COLO668 (cell line): ENCODE measurements at regions not wholly inside any gene's neighbourhood (a gene's known extent, or its start where the extent isn't known, plus 50 kb on each side); places are given as distances from the start of the nearest gene placed in this dataset.
"Not testable (repeated sequence)": the region's sequence is repeated elsewhere in the genome, so short reads cannot be mapped to it uniquely, and the experiment has no call there.

Experiments
- DNase-seq: peaks from one replicate; lab custom pipeline; 2025; ENCODE audit not compliant: unreplicated experiment; lab: John Stamatoyannopoulos, UW

- no peak for DNase-seq
Measured at GRCh38 chr2:146579147-146579930, 1265.5 kb upstream of the ACVR2A start.

DNA sequence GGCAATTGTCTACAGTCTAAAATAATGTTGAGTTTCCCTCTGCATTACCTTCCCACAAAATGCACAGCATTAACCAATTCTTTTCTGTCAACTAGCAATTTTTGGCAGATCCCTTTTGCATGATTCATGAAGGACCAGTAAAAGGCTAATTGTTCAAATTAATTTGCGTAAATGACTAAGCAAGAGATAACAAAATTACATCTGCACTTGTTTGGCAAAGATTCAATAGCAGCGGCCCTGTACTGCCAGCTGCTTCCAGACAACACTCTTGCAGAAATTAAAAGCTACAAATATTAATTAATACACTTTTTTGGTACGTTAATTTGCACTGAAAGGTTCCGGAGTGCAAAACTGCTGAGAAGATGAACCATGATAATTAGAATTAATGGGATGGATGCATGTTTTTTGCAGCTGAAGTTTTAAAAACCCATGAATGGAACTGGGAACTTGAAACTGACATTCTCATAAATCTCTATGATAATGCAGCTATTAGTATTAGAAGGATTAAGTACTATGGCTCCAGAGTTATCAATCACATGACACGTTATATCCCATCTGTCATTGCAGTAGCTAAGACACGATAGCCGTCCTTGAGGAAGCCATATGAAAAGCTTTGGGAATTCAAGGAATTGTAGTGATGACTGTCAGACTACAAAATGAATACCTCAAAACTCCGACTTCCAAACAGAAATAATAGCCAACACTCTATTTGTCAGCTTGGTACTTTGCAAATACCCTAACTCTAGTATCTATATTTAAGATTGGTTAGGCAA, 1268.3 kb upstream of the ACVR2A start:
- no peak for DNase-seq

- no peak for DNase-seq
Measured at GRCh38 chr2:146572598-146572997, 1272.2 kb upstream of the ACVR2A start.

DNA sequence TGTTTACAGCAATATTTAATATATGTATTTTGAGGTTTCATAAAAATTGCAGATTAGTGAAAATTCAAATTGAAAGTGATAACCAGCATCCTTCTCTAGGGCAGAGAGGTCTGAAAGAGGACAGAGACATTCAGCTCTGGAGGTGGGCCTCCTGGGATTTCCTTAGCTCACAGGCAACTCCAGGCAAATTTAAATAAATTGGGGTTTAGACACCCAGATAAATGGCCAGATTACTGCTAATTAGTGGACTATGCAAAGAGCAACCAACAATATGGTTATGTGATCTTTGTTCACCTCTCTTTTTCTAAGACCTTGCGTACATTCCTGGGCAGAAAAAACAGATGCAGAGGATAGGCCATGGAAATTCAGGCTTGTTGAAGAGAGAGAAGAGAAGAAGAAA, 1282.8 kb upstream of the ACVR2A start:
- no peak for DNase-seq

DNA sequence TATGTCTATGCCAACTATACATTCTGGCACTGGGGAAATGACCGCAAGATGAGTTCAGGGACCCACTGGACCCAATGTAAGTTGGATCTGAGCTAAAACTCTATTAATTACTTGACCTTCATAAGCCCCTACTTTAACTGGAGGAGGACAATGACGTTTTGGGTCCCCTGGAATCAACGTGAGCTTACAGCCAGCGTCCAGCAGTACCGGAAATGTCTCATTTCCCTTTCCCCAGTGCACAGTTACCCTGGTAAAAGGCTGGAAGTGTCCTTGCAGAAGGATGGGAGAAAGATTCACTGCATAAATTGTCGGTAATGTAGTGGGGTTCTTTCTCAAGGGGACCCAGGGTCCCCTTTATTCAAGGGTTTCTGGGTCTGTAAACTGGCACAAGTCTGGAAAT, 1297.6 kb upstream of the ACVR2A start:
- DNase-seq: no peak

- no peak for DNase-seq
Measured at GRCh38 chr2:146544701-146545100, 1300.1 kb upstream of the ACVR2A start.

GRCh38 chr2:146541896-146542295, 1302.9 kb upstream of the ACVR2A start:
- no peak for DNase-seq

DNA sequence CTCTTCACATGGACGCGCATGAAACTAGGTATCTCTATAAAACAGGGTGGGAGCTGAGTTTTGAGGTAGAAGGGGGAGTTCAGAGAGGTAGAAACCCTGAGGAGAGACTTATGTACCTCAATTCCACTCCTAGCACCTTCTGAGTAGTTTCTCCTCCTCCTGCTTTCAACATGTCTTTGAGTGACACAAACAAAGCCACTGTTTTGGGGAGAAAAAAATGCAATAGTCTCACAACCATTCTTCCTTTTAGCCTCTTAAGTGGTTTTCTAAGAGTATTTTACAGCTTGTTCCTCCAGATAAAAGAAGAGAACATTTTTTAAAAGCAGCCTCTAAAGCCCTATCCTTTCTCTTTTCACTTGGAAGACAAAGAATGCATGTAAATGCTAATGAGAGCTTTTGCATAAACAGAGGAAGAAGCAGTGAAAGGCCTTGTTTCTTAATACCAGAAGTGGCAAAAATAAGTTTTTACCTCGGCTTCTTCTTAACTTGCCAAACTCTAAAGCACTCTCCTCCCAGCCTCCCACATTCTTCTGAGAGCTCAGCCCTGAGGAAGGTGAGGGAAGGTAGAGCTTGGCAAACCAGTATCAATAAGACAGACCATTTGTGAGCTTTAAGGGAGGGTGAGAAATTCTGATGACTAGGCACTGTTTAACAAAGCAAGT, 1304.4 kb upstream of the ACVR2A start:
- no peak for DNase-seq

GRCh38 chr2:146539739-146540138, 1305.1 kb upstream of the ACVR2A start:
- not testable (repeated sequence) for DNase-seq

DNA sequence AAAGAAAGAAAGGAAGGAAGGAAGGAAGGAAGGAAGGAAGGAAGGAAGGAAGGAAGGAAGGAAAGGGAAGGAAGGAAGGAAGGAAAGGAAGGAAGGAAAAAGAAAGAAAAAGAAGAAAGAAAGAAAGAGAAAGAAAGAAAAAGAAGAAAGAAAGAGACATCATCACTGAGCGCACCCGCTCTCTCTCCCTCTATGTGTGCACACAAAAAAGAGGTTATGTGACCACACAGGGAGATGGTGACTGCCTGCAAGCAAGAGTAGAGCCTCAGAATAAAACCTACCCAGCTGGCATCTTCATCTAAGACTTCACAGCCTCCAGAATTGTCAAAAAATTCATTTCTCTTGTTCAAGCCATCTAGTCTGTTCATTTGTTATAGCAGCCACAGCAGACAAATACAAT, 1307.4 kb upstream of the ACVR2A start:
- no peak for DNase-seq

DNA sequence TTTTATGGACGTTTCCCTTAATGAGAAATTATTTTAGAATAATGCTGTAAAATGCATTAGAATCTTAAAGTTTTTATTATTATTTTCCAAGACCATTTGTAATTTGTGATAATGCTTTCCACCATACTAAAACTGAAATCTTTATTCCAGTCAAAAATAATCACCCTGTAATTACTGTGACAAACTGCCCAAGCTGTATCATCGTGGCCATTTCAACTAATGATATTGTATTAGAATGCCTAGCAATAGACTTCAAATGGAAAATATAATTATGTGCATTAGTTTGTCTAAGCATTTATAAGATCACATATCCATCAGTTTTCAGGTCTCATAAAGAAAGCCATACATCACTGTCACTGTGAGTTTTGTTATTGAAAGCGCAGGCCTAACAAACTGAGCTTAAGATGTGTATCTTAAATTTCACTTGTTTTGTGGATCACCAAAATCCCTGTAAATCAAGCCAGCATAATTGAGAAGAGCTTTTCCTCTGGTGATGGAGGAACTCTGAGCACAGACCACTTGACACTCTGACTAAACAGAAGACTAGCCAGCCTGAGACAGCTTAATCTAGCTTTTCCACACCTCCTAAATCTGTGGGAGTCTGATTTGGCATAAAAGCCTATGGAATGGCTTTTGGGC, 1312.2 kb upstream of the ACVR2A start:
- DNase-seq: no peak

DNA sequence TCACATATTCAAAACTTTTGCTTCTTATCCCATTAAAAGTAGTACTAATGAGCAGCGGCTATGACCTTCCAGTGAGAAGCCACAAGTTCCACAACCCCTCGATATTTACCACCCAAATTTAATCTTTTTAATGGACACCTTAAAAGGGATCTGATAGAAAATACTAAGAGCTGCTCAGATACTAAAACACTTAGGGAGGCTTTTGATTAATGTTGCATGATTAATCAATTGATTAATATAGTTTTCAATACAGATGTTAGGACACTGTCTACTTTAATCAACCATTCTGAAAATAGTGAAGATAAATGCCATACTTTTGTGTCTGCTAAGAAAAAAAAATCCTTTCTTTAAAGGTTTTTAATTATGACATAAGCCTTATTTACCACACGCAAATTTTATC, 1312.8 kb upstream of the ACVR2A start:
- no peak for DNase-seq

DNA sequence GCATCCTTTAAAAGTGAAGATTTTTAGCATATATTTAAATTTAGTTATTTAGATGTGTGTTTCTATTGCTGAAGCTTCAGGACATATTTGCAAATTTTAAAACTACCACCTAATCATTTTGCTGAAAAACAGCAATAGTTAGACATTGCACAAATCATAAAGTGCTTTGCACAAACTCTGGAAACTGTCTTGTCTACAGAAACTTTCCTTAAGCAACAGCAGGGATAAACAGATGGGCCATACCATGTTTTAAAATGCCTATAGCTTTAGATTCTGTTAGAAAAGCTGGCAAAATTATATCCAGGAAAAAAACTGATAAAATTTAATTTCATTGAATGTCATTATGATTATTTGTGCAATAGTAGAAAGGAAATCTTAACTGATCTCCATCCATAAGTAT, 1313.9 kb upstream of the ACVR2A start:
- no peak for DNase-seq

- no peak for DNase-seq
Measured at GRCh38 chr2:146527166-146527565, 1317.7 kb upstream of the ACVR2A start.

- DNase-seq: no peak
Measured at GRCh38 chr2:146523196-146523595, 1321.6 kb upstream of the ACVR2A start.

GRCh38 chr2:146506851-146507250, 1338.0 kb upstream of the ACVR2A start:
- no peak for DNase-seq

DNA sequence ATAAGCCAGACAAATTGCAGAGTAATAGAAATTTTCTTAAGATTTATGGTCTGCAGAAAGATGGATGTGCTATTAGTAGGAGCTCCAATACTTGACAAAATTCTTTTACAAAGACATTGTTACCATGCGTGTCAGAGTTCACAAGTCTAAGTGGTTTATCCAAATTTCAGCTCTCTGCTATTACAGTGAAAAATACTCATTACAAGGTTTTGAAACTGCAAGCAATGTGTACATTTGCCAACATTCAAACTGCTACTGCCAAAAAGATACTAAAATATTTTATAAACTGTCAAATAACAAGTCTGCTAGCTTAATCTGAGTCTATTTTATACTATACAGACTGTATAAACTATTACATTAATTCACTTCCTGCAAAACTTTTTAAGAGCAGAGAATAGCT, 1341.5 kb upstream of the ACVR2A start:
- no peak for DNase-seq

DNA sequence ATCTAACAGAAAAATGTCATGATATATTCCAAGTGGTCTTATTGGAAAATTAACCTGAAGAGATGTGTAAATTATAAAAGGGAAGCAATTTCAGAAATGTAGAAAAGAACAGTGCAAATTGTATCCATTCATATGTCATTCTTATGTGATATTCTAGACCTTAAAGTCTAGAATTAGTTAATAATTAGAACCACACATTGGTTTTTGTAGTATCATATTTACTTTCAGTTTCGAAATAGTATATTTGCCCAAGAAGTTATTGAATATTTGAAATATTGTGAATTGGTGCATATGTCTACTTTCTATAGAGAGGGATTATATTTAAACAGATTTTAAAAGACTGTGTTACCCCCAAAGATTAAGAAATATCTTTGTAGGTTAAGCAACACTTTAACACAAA, 1348.6 kb upstream of the ACVR2A start:
- DNase-seq: no peak

- DNase-seq: no peak
Measured at GRCh38 chr2:146489386-146489785, 1355.4 kb upstream of the ACVR2A start.

GRCh38 chr2:146481629-146482028, 1363.2 kb upstream of the ACVR2A start:
- no peak for DNase-seq

- no peak for DNase-seq
Measured at GRCh38 chr2:146477383-146477782, 1367.4 kb upstream of the ACVR2A start.
